ENCODE measurements at regions not wholly inside any gene's neighbourhood (a gene's known extent, or its start where the extent isn't known, plus 50 kb on each side); places are given as distances from the start of the nearest gene placed in this dataset.

DNA sequence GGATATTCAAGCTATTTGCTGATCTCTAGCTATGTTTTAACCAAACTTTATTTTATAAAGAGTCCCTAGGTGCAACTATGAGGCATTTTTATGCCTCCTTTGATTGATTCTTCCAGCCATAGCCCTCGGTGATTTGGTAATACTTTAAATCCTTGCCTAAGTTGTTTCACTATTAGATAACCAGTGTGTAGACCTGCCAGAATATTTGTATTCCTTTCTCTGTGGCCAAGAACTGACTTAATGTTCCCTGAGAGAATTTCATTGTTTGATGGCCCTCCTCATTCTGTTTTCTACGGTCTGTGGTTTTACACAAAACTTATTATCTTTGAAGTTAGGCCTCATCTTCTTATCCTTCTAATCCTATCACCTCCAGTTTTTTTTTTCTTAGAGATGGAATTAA, 109.7 kb upstream of the MDGA2 start:
- DNase-seq (ENCODE audit: low read depth, low spot score), result no peak
- in situ Hi-C loops (cut with HindIII; ENCODE audit: low pct_unique_long_range_greater_than_20kb, low sequenced_read_pairs), result no loop called here

- no peak for DNase-seq (ENCODE audit: low read depth, low spot score)
- in situ Hi-C loops (cut with HindIII; ENCODE audit: low pct_unique_long_range_greater_than_20kb, low sequenced_read_pairs), result no loop called here
These were observed 103.2 kb upstream of the MDGA2 start for GRCh38 chr14:47778631-47779030.

DNA sequence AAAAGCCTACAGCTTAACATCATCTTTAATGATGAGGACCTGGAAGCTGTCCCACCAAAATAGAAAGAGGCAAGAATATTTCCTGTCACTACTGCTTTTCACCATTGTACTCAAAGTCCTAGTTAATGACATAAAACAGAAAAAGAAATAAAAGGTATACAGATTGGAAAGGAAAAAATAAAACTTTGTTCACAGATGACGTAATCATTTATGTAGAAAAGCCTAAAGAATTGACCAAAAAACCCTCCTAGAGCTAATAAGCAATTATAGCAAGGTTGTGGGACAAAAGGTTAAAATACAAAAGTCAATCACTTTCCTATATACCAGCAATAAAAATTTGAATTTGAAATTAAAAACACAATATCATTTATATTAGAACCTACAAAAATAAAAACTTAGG, 97.2 kb upstream of the MDGA2 start:
- in situ Hi-C loops (cut with HindIII; ENCODE audit: low pct_unique_long_range_greater_than_20kb, low sequenced_read_pairs), result no loop called here

DNA sequence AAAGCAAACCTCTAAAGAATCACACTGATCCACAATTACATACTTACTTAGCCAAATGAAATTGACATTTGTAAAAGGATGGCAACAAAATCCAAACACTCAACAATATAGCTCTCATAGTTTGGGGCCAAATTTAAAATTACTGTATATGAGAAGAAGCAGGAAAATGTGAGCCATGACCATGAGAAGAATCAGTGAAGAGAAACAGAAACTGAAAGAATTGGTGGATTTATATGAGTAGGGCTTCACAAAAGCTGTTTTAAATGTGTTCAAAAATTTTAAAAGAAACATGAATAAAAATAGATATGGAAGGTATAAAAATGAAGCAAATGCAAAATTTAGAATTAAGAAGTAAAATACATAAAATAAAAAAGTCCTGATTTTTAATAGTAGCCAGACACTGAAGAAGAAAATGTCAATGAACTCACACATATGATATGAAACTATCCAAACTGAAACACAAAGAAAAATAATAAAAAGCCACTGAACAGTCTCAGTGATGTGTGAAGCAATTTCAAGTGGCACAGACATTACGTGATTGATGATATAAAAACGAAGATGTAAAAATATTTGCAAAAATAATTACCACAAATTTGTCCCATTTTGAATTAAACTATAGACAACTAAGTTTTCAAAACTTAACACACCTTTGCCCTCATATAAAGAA, 87.9 kb upstream of the MDGA2 start:
- DNase-seq (ENCODE audit: low read depth, low spot score), result no peak
- in situ Hi-C loops (cut with HindIII; ENCODE audit: low pct_unique_long_range_greater_than_20kb, low sequenced_read_pairs), result no loop called here

More for the DNA sequence above, 97.2 kb upstream of the MDGA2 start:
- DNase-seq (ENCODE audit: low read depth, low spot score), result no peak

GRCh38 chr14:47746986-47747385, 71.6 kb upstream of the MDGA2 start:
- no peak for DNase-seq (ENCODE audit: low read depth, low spot score)
- in situ Hi-C loops (cut with HindIII; ENCODE audit: low pct_unique_long_range_greater_than_20kb, low sequenced_read_pairs), result no loop called here

DNA sequence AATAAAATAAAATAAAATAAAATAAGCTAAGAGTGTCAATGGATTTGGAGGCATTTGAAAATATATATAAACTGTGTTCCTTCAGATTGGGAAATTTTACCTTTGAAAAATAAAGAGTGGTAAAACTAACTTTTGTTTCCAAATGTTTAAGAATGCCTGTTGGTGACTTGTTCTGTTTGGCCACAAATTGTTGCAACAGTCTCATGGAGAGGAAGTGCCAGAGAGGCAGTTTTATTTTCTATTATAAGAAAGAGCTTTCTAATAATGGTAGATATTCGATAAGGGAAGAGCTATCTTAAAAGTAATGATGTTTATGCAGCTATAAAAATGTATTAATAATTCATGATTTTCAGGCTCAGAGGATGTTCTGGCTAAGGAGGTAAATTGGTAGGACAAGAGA, 68.8 kb upstream of the MDGA2 start:
- in situ Hi-C loops (cut with HindIII; ENCODE audit: low pct_unique_long_range_greater_than_20kb, low sequenced_read_pairs), result no loop called here
- no peak for DNase-seq (ENCODE audit: low read depth, low spot score)

DNA sequence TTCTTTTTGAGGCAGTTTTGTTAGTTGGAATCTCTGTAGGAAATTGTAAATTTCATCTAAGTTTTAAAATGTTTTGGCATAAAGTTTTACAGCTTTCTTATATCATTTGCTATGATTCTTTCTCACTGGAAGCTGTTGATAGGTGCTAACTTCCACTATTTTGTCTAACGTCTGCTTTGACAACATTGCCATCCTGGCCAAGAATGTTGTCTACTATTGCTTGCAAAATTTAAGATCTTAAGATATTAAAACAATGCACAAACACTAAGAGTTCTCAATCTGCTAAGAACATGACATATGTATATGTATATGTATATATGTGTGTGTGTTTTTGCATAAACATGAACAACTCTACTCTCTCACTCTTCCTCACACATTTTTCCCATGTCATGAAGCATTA, 64.1 kb upstream of the MDGA2 start:
- in situ Hi-C loops (cut with HindIII; ENCODE audit: low pct_unique_long_range_greater_than_20kb, low sequenced_read_pairs), result no loop called here
- no peak for DNase-seq (ENCODE audit: low read depth, low spot score)

- DNase-seq (ENCODE audit: low read depth, low spot score), result no peak
- in situ Hi-C loops (cut with HindIII; ENCODE audit: low pct_unique_long_range_greater_than_20kb, low sequenced_read_pairs), result no loop called here
These were observed 54.9 kb upstream of the MDGA2 start for GRCh38 chr14:47730296-47730695.

Small RNA genes lying in the stretch of these regions (small RNA-seq; reads per million reads assigned to genes)
- 0 reads per million in 2 experiments for gene AL121576.1
- gene AL512360.1, result 0 reads per million in 2 experiments
- 0 reads per million in 2 experiments for gene MIR548Y
- 0 reads per million in 2 experiments for gene RNU6-297P
